ENCODE measurements at regions not wholly inside any gene's neighbourhood (a gene's known extent, or its start where the extent isn't known, plus 50 kb on each side); places are given as distances from the start of the nearest gene placed in this dataset.

DNA sequence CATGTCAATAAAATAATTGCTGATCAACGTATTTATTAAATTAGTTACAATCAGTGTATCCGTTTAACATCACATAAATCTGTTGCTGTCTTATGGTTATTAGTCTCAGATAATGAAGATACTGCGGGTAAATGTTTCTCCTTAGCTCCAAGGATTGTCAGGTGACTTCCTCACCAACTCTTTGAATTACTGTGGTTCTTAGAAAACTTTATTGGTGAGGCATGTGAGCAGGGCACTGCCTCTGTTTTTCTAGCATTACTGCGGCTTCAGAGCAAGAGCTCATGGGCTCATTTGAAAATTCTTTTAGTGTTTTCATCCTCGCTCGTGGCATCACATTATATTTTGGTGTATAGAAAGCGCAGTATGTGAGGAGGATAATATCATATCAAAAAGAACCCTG, 555.9 kb downstream of the LMO4 start:
- no peak for ATAC-seq

DNA sequence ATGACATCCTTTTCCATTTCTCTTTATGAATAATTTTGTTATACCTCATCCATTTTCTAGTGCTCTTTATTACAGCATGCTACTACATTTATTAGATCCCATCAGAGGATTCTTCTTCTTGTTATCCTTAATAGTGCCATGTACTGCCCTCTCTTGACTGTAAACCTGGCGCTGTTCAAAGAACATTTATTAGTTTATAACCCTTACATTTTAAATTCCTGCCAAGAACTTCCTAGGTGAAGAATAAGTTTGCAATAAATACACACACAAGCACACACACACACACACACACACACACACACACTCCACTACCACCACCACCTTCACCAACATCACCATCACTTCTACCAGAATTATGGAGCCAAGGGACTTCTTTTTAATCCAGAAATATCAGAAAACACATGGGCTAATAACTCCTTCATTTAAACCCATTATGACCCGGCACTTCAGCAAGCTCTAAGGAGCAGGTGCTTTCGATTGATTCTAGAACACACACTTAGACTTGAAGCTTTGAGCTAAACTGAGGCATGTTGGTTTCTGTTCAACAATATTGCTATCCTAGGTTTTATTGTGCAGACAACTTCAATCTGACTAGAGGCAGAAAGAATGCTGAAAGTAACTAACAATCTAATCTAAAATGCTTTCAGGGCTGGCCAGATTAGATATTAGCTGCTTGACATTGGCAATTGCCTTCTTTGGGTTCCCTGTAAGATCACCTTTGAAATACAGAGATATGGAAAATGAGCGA, 556.8 kb downstream of the LMO4 start:
- no peak for ATAC-seq
- TF ChIP-seq ZNF8 (CRISPR knock-in tag; IDR thresholded peaks at IDR 0.05) (no peak), ARNTL (CRISPR knock-in tag; IDR thresholded peaks at IDR 0.05; ENCODE audit: borderline replicate concordance, low read depth) (no peak), OSR1 (CRISPR knock-in tag; IDR thresholded peaks at IDR 0.05) (no peak), SNAI2 (CRISPR knock-in tag; IDR thresholded peaks at IDR 0.05) (no peak), ZNF70 (CRISPR knock-in tag; IDR thresholded peaks at IDR 0.05) (no peak), CSDC2 (CRISPR knock-in tag; IDR thresholded peaks at IDR 0.05) (no peak), GLIS3 (CRISPR knock-in tag; IDR thresholded peaks at IDR 0.05) (no peak), ZC3H10 (CRISPR knock-in tag; IDR thresholded peaks at IDR 0.05) (no peak), BACH2 (CRISPR knock-in tag; IDR thresholded peaks at IDR 0.05; ENCODE audit: borderline replicate concordance) (no peak)
- TF ChIP-seq, protein P1, sequence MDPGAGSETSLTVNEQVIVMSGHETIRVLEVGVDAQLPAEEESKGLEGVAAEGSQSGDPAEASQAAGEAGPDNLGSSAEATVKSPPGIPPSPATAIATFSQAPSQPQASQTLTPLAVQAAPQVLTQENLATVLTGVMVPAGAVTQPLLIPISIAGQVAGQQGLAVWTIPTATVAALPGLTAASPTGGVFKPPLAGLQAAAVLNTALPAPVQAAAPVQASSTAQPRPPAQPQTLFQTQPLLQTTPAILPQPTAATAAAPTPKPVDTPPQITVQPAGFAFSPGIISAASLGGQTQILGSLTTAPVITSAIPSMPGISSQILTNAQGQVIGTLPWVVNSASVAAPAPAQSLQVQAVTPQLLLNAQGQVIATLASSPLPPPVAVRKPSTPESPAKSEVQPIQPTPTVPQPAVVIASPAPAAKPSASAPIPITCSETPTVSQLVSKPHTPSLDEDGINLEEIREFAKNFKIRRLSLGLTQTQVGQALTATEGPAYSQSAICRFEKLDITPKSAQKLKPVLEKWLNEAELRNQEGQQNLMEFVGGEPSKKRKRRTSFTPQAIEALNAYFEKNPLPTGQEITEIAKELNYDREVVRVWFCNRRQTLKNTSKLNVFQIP (CRISPR knock-in tag; IDR thresholded peaks at IDR 0.05; ENCODE audit: borderline replicate concordance, low read depth), result no peak

More for the DNA sequence above, 555.9 kb downstream of the LMO4 start:
- no peak for TF ChIP-seq TOX (CRISPR knock-in tag; IDR thresholded peaks at IDR 0.05; ENCODE audit: borderline replicate concordance)
- no peak for TF ChIP-seq ZFP3 (CRISPR knock-in tag; IDR thresholded peaks at IDR 0.05)
- TF ChIP-seq TCF4 (CRISPR knock-in tag; IDR thresholded peaks at IDR 0.05; ENCODE audit: borderline replicate concordance), result no peak
- TF ChIP-seq, protein P1 (CRISPR knock-in tag; IDR thresholded peaks at IDR 0.05; ENCODE audit: borderline replicate concordance, low read depth), result no peak
- TF ChIP-seq ZC3H10 (CRISPR knock-in tag; IDR thresholded peaks at IDR 0.05), result no peak
- TF ChIP-seq, protein P2, sequence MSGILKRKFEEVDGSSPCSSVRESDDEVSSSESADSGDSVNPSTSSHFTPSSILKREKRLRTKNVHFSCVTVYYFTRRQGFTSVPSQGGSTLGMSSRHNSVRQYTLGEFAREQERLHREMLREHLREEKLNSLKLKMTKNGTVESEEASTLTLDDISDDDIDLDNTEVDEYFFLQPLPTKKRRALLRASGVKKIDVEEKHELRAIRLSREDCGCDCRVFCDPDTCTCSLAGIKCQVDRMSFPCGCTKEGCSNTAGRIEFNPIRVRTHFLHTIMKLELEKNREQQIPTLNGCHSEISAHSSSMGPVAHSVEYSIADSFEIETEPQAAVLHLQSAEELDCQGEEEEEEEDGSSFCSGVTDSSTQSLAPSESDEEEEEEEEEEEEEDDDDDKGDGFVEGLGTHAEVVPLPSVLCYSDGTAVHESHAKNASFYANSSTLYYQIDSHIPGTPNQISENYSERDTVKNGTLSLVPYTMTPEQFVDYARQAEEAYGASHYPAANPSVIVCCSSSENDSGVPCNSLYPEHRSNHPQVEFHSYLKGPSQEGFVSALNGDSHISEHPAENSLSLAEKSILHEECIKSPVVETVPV (CRISPR knock-in tag; IDR thresholded peaks at IDR 0.05), result no peak
- TF ChIP-seq, protein P3, sequence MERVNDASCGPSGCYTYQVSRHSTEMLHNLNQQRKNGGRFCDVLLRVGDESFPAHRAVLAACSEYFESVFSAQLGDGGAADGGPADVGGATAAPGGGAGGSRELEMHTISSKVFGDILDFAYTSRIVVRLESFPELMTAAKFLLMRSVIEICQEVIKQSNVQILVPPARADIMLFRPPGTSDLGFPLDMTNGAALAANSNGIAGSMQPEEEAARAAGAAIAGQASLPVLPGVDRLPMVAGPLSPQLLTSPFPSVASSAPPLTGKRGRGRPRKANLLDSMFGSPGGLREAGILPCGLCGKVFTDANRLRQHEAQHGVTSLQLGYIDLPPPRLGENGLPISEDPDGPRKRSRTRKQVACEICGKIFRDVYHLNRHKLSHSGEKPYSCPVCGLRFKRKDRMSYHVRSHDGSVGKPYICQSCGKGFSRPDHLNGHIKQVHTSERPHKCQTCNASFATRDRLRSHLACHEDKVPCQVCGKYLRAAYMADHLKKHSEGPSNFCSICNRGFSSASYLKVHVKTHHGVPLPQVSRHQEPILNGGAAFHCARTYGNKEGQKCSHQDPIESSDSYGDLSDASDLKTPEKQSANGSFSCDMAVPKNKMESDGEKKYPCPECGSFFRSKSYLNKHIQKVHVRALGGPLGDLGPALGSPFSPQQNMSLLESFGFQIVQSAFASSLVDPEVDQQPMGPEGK (CRISPR knock-in tag; IDR thresholded peaks at IDR 0.05; ENCODE audit: borderline replicate concordance), result no peak
- no peak for TF ChIP-seq RARB (CRISPR knock-in tag; IDR thresholded peaks at IDR 0.05)
- no peak for TF ChIP-seq OSR1 (CRISPR knock-in tag; IDR thresholded peaks at IDR 0.05)
- TF ChIP-seq BACH2 (CRISPR knock-in tag; IDR thresholded peaks at IDR 0.05; ENCODE audit: borderline replicate concordance), result no peak
- no peak for TF ChIP-seq SNAI2 (CRISPR knock-in tag; IDR thresholded peaks at IDR 0.05)

DNA sequence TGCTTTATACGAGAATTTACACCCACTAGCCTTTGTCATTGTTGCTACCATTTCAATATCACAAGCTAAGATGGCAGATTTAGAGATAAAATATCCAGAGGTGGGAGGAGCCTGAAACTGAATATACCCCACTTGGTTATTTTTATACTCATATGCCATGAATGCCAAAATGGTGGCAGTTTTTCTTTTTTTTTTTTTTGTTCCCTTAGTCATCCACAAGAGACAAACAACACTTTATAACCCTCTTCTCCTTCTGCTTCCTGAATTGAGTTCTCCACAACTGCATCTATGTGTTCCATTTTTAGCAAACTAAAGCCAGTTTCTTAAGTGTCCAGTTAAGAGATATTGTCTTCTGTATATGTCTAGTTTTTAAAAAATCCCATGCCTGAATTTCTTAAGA, 558.4 kb downstream of the LMO4 start:
- ATAC-seq, result no peak
- no peak for TF ChIP-seq ZNF8 (CRISPR knock-in tag; IDR thresholded peaks at IDR 0.05)
- TF ChIP-seq ISL1 (CRISPR knock-in tag; IDR thresholded peaks at IDR 0.05), result no peak
- TF ChIP-seq, protein P2 (CRISPR knock-in tag; IDR thresholded peaks at IDR 0.05), result no peak
- TF ChIP-seq ZNF70 (CRISPR knock-in tag; IDR thresholded peaks at IDR 0.05), result no peak
- TF ChIP-seq, protein P4, sequence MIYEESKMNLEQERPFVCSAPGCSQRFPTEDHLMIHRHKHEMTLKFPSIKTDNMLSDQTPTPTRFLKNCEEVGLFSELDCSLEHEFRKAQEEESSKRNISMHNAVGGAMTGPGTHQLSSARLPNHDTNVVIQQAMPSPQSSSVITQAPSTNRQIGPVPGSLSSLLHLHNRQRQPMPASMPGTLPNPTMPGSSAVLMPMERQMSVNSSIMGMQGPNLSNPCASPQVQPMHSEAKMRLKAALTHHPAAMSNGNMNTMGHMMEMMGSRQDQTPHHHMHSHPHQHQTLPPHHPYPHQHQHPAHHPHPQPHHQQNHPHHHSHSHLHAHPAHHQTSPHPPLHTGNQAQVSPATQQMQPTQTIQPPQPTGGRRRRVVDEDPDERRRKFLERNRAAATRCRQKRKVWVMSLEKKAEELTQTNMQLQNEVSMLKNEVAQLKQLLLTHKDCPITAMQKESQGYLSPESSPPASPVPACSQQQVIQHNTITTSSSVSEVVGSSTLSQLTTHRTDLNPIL (CRISPR knock-in tag; IDR thresholded peaks at IDR 0.05; ENCODE audit: low read depth), result no peak
- no peak for TF ChIP-seq OSR1 (CRISPR knock-in tag; IDR thresholded peaks at IDR 0.05)
- TF ChIP-seq, protein P1 (CRISPR knock-in tag; IDR thresholded peaks at IDR 0.05; ENCODE audit: borderline replicate concordance, low read depth), result no peak
- no peak for TF ChIP-seq ZFP3 (CRISPR knock-in tag; IDR thresholded peaks at IDR 0.05)
- TF ChIP-seq TOX (CRISPR knock-in tag; IDR thresholded peaks at IDR 0.05; ENCODE audit: borderline replicate concordance), result no peak
- TF ChIP-seq ESRRG (CRISPR knock-in tag; IDR thresholded peaks at IDR 0.05), result no peak
- TF ChIP-seq ARNTL (CRISPR knock-in tag; IDR thresholded peaks at IDR 0.05; ENCODE audit: borderline replicate concordance, low read depth), result no peak
- no peak for TF ChIP-seq RARB (CRISPR knock-in tag; IDR thresholded peaks at IDR 0.05)
- TF ChIP-seq GLIS3 (CRISPR knock-in tag; IDR thresholded peaks at IDR 0.05), result no peak
- no peak for TF ChIP-seq ZNF565 (CRISPR knock-in tag; conservative IDR thresholded peaks at IDR 0.05; ENCODE audit: low read depth)
- TF ChIP-seq, protein P5, sequence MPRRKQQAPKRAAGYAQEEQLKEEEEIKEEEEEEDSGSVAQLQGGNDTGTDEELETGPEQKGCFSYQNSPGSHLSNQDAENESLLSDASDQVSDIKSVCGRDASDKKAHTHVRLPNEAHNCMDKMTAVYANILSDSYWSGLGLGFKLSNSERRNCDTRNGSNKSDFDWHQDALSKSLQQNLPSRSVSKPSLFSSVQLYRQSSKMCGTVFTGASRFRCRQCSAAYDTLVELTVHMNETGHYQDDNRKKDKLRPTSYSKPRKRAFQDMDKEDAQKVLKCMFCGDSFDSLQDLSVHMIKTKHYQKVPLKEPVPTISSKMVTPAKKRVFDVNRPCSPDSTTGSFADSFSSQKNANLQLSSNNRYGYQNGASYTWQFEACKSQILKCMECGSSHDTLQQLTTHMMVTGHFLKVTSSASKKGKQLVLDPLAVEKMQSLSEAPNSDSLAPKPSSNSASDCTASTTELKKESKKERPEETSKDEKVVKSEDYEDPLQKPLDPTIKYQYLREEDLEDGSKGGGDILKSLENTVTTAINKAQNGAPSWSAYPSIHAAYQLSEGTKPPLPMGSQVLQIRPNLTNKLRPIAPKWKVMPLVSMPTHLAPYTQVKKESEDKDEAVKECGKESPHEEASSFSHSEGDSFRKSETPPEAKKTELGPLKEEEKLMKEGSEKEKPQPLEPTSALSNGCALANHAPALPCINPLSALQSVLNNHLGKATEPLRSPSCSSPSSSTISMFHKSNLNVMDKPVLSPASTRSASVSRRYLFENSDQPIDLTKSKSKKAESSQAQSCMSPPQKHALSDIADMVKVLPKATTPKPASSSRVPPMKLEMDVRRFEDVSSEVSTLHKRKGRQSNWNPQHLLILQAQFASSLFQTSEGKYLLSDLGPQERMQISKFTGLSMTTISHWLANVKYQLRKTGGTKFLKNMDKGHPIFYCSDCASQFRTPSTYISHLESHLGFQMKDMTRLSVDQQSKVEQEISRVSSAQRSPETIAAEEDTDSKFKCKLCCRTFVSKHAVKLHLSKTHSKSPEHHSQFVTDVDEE (CRISPR knock-in tag; IDR thresholded peaks at IDR 0.05), result no peak
